ENCODE measurements at regions not wholly inside any gene's neighbourhood (a gene's known extent, or its start where the extent isn't known, plus 50 kb on each side); places are given as distances from the start of the nearest gene placed in this dataset.

- no peak for TF ChIP-seq CTCF (conservative IDR thresholded peaks at IDR 0.05; ENCODE audit: low read length)
- no peak for TF ChIP-seq EZH2phosphoT487 (IDR thresholded peaks at IDR 0.05; ENCODE audit: borderline replicate concordance)
Measured at GRCh38 chr10:130999376-131000202, 311.9 kb downstream of the TCERG1L start.
